GM21723 (cell line): ENCODE measurements at regions not wholly inside any gene's neighbourhood (a gene's known extent, or its start where the extent isn't known, plus 50 kb on each side); places are given as distances from the start of the nearest gene placed in this dataset.
A peak's percentile ranks its signal among the peaks of the same experiment; 100 is the strongest.
"Not testable (repeated sequence)": the region's sequence is repeated elsewhere in the genome, so short reads cannot be mapped to it uniquely, and the experiment has no call there.

Source experiments
- ATAC-seq: cut with Tn5 transposase; IDR thresholded peaks from one replicate; pipeline ENCODE4 v1.9.1; 2021; ENCODE audit warnings: mild to moderate bottlenecking, moderate library complexity; ENCODE audit not compliant: unreplicated experiment

DNA sequence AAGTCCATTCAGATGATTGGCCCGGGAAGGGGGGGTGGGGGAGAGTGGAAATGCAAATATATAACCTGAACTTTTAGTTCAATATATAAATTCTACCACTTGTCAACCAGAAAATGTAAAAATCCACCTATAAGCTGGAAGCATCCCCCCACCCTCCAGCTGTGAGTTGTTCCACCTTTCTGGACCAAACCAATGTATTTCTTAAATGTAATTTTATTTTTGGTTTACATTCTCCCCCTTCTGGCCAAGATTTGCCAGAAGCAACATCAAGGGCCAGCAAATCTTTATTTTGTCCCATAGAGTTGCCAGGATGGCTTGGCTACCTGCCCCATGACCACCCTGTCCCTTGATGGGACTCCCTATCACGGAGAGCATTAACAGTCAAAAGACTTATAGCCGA lies 545.7 kb downstream of the TBL1XR1 start:
- no peak for ATAC-seq

DNA sequence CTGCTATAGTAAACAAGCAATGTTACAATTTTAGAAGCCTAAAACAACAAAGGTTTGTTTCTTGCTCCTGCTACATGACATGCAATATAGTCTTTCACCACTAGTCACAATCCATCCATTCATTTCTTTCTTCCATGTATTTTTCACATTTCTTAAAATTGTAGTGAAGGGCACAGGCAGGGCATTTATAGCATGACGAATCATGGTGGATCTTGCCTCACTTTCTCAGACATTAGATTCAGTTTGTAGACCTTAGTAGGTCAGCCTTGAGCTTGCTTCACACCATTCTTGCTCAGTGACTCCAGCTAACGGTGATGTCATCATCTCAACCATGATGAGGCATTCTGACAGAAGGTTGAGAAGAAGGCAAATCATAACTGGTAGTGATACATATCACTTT lies 546.8 kb downstream of the TBL1XR1 start:
- peak; percentile 51 for ATAC-seq

DNA sequence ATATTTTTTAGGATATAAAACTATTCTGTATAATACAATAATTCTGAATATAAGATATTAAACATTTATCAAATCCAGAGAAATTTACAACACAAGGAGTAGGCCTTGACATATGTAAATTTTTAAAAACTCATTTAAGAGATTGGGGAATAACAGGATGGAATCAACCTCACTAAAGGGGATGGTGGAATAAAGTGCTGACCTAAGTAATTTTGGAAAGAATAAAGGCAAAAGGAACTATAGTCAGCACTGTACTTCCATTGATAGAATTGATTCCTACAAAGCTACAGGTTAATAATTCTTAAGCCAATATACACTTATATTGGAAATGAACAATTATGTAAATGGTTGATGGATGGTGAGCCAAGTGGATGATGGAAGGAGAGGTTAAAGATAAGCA lies 549.3 kb downstream of the TBL1XR1 start:
- no peak for ATAC-seq

DNA sequence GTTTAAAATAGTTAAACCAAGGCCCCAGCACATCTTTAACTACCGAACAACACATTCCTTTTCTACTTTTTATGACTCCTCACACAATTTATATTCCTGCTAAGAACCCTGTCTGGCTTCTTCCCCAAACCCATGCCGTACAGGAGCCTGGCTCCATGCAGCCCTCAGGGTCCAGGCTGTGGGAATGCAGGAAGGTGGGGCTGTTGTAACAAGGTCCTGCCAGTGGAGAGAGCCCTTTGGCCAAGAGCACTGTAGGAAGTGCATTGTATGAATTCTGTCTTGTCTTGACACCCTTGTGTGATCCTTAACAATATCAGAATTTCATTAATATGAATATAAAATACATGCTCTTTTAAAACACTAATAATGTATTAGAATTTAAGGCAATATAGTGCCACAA lies 563.8 kb downstream of the TBL1XR1 start:
- ATAC-seq, result no peak

DNA sequence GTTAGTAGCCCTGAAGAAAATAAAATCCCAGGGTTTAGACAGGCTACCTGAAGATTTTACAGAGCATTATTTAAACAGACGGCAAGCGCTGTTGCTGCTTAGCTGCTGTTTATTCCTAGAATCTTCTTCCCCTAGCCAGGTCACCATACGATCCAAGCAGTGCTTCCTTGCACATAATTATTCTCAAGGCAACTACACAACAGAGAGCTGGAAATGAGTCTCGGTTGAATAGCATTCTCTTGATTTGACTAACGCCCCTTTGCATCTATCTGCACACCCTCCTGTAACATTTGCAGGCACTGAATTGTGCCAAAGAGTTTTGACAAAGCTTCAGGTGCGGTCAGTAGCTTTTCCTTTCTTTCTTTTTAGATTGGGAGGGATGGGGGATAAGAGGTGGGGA lies 564.4 kb downstream of the TBL1XR1 start:
- no peak for ATAC-seq

DNA sequence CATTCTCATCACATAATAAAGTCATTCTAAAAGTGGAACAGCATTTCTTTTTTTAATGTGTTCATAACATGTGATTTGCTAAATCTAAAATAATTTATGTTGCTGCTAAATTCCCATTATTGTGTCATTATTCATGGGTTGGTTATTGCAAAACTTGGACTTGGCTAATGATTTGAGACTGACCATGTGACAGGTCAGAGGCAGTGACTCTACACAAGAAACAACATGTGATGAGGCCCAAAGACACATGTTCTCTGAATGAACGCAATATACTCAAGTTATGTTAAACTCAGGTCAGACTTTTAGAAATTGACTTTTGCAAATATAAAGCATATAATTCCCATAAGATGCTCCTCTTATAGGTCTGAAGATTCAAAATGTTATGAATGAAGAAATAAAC lies 566.1 kb downstream of the TBL1XR1 start:
- ATAC-seq, result no peak

DNA sequence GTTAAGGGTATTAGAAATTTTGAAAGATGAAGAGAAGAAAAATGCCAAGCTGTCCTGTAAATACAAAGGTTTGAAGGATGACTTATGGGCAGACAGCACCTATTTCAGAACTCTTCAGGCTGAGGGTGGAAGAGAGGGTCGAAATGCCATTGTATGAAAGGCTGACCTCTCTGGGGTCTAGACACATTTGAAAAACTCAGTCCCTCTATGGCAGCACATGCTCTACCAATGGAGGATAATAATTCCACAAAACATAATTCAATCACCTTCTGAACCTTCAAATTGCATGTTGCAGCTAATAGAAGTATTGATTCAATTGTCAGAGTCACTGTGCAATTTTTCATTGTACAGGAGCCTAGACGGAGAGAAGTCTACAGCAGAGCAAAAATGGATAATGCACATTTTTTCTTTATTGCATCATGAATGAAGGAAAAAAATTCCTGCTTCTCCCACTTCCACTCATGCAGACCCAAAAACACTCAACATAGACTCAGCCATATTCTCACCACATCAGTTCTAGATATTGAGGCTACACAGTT lies 569.1 kb downstream of the TBL1XR1 start:
- ATAC-seq, result no peak

DNA sequence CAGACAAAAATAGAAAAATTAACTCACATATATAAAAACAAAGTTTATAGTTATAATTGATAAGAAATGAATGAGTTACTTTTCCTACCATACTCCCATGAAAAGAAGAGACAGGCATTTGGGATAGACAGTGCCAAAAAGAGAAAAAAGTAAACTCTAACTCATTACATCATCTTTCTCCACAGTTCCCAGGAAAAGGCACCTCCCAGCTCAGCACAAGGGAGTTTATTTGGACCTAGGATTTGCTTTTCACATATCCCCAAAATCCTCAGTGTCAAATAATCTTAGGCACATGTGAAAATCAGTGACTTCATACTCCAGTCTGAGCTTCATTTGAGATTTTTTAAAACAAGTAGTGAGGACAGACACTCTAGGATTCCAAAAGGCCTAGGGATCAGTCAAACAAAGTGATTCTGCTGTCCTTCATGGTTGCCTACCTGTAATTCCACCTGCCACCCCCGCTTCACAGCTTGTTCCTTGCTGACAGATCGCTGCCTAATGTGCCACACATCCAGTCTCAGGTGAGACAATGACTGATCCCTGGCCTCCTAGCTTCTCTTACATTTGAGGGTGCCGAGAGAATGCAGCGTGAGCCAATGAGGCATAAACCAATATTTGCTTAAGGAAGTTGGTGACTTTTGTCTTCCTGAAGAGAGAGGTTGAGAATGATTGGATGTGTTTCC lies 573.7 kb downstream of the TBL1XR1 start:
- no peak for ATAC-seq

DNA sequence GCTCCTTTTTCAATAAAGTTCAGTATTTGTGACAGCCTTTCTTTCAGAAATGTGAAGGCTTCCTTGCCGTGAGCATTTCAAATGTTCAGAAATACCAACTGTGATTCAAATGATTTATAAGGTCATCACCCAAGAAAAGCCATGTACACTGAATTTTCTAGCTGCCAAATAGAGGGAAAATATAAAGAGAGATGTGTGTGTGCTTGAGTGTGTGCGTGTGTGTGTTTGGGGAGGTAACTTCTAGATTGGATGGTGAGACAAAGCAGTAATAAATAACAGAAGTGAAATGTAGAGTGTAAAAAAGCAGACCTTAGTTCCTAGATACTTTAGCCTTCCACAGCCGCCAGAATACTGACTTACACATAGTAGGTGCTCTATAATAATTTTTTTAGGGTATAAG lies 577.4 kb downstream of the TBL1XR1 start:
- no peak for ATAC-seq

DNA sequence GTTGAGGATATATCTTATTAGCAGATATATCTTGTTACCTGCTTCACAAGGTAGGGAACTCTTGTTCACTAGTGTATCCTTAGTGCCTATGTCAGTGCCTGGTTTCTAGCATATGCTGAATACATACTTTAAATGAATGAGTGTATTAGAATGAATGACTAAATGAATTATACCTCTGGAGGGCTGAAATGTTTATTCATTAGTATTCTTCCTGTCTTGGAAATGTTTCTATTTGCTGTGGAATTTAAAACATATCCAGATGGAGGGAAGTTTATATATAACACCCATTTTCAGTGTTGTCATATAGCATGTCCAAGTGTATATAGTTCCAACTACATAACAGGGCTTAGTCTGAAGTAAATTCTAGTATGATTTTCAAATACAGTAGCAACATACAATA lies 581.5 kb downstream of the TBL1XR1 start:
- no peak for ATAC-seq

DNA sequence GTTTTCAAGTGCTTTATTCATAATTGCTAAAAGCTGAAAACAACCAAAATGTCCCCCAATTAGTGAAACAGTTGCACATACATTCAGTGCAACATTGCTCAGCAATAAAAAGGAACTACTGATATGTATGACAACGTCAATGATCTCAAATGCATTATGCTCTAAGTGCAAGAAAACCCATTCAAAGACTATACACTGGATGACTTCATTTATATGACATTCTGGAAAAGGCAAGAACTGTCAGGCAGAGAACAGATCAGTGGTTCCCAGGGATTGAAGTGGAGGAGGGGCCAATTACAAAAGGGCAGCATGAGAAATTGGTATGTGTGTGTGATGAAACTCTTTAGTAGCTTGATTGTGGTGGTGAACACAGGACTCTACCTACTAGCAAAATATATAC lies 585.6 kb downstream of the TBL1XR1 start:
- ATAC-seq, result no peak

DNA sequence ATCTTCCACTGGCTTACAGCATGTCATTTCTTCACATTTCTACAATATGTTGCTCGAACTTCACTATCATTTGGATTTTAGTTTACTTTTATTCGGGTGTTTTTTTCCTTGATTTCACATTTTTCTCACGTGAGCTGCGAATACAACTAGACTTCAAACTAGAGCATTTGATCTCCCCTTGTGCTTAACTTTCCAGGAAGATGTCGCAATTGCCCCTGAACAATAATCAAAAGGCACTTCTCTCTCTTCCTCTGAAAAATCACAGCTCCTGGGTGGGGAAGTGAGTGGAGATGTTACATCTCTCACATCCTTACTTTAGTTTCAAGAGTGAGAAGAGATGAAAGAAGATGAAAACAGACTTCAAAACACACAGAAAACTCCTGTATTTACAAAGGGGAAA lies 587.9 kb downstream of the TBL1XR1 start:
- ATAC-seq, result no peak

DNA sequence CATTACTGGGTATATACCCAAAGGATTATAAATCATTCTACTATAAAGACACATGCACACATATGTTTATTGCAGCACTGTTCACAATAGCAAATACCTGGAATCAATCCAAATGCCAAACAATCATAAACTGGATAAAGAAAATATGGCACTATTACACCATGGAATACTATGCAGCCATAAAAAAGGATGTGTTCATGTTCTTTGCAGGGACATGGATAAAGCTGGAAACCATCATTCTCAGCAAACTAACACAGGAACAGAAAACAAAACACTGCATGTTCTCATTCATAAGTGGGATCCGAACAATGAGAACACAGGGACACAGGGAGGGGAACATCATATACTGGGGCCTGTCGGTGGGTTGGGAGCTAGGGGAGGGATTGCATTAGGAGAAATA lies 591.7 kb downstream of the TBL1XR1 start:
- not testable (repeated sequence) for ATAC-seq

DNA sequence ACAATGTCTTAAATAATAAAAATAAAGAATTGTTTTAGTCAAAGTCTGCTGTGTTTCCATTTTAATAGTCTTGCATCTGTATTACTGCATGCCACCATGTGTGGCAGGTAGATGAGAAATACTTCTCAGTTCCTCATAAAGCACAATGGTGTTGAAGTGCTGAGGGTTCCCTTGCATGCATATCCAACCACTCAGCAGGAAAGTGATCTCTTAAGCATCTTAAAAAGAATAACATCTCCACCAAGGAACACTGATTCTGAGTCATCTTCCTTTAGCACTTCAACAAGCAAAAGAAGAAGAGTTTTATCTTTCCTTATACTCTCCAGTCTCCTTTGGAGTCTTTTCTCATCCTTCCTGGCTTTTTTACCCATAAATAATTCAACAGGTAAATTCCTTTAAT lies 602.0 kb downstream of the TBL1XR1 start:
- no peak for ATAC-seq

DNA sequence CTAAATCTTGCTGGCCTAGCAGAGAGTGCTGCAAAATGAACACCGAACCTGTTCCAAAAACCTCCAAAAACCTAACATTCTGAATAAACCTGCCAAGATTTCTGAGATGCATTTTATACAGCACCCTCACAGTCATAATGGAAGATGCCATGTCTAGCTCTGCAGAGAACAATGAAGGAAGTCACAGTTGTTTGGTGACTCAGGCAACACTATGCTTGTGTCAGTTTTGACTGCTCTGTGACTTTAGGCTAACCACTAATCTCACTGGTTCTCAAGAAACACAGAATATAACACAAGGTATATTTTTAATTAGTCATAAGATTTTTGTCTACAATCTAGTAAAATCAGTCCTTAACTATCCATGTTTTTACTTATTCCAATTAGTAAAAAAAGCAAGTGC lies 606.6 kb downstream of the TBL1XR1 start:
- no peak for ATAC-seq

DNA sequence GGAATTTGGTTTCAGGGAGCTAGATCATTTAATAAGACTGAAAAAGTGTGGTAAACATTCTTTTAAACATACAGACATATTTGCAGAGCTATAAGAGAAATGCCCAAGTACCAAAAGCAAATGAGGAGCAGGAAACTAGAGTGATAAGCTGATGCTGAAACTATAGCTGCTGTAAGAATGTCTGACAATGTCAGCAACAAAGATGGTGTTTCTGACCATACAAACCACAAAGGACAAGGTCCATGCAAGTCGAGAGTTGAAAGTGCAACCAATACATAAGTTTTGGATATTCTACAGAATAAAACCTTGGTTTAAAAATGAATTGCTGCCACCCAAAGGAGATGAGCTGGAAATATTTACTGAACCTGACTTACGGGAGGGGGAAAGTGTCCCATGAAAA lies 610.2 kb downstream of the TBL1XR1 start:
- ATAC-seq, result no peak

DNA sequence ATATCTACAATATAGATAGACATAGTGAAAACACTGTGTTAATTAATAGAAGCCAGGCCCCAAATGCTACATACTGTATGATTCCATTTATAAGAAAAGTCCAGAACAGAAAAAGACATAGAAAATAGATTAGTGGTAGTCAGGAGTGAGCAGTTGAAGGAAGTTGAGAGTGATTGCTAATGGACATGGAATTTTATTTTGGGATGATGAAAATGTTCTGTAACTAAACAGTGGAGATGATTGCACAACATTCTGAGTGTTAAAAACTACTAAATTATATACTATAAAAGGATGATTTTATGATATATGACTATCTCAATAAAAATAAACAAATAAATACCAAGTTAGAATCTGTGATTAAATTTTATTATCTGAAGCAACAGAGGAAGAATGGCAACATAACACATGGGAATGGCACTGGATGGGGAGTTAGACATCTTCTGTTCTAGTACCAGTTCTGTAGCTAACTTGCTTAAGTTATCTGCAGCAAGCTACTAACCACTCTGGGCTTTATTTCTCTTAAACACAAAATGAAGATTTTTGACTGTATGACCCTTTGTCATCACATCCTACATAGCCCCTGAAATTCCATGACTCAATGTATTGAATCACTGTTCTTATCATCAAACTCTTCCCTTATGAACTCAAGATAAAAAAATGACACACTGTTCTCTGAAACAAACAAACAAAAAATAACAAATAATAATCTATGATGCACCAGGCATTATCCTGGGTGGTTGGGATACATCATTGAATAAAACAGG lies 612.7 kb downstream of the TBL1XR1 start:
- ATAC-seq, result no peak

DNA sequence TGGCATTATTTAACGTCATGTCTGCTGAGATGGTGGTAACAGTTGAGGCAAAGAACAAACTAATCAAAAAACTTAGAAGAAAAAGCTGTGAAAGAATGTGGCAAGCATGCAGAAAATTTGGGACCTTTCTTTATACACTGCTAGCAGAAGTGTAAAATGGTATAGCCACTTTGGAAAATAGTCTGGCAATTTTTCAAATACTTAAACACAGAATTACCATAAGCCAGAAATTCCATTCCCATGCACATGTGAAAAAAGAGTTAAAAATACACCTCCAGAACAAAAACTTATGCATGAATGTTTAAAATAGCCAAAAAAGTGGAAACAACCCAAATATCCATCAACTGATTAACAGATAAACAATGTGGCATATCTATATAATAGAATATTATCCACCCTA lies 613.3 kb downstream of the TBL1XR1 start:
- no peak for ATAC-seq

DNA sequence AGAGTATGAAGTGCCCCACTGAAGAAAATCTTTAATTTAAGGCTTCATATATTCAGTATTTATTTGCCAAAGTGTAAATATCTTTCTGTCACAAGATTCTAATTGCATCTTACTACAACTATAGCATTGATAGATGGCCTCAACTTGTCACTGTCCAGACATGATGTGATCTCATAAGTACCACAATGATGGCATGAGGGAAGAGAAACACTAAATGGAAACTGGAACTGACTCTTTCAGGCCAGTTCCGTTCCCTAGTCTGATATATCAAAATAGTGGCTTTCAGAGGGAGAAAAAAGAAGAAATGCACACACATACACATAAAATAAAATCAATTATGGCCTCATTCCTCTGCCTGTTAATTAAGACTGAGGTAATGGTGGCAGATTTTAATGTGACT lies 615.7 kb downstream of the TBL1XR1 start:
- no peak for ATAC-seq

DNA sequence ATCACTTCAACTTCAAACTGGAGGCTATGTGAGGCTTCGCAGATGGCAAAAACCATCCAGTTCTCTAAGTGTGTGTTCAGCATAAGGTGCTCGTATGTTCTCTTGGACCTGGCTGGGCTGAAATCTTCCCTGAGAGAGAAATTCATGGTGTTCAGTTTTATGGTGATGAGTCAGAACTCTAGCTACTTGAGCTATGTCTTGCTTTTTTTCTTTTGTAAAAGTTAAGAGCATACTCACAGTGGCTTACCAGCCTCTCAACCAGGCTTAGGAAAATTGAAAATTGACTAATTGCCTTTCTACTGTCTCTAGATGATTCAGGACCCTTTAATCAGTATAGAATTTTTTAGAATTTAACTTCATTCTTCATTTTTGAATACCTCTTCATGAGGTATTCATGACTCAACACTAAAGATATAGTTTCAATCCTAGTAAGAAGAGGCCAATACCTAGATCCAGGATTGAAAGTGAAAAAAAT lies 617.5 kb downstream of the TBL1XR1 start:
- ATAC-seq, result no peak

DNA sequence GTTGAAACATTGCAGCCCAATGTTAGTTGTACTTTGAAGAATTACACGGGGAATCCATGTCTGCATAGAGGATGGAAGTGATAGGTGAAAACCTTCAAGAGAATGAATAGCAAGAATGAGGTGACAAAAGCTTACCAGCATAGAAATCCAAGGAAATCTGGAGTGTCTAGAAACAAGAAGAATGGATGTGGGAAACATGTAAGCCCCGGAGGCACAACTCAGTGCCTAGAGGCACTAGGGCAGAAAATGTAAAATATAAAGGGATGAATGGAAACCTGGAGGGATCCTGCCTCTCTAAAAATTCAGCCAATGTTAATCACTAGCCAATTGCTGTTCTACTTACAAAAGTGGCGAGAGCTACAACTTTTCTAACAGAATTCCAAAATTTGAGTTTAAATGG lies 619.0 kb downstream of the TBL1XR1 start:
- ATAC-seq, result no peak

DNA sequence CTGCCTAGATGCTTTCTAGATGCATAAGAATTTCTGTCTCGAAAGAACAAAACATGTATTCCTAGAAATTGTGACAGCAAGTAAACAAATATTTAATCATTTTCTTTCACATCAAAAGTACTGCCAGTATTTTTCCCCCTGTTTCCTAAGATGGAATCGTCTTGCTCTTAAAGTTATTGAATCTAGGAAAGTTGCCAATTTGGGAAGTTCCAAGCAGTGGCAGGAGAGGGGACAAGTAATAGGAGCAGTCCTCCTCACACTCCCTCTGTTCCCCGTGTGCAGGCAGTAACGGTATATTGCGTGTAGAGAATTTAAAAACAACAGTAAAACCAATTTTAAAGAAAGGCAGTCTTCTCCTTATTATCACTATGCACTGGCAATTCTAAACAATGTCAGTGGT lies 619.8 kb downstream of the TBL1XR1 start:
- ATAC-seq, result no peak
